MM.1S (cell line): ENCODE measurements at regions not wholly inside any gene's neighbourhood (a gene's known extent, or its start where the extent isn't known, plus 50 kb on each side); places are given as distances from the start of the nearest gene placed in this dataset.

Experiments
- EZH2 ChIP-seq: fragments of 300-600 bp; sonication (generic); optimal IDR thresholded peaks from 2 replicates; pipeline ENCODE3; 2017; ENCODE audit warnings: low read depth, mild to moderate bottlenecking, antibody characterized with exemption, low read length, mixed read lengths
- EZH2phosphoT487 ChIP-seq: fragments of 300-600 bp; sonication (generic); IDR thresholded peaks from 2 replicates; pipeline ENCODE4 v1.6.1; 2018; ENCODE audit warnings: antibody characterized with exemption, low read length
- TF ChIP-seq, protein P1 (sequence below): fragments of 300-600 bp; sonication (generic); IDR thresholded peaks from 2 replicates; pipeline ENCODE4 v1.5.1; 2016; ENCODE audit warnings: antibody characterized with exemption, low read length, mixed read lengths

- TF ChIP-seq, protein P1, sequence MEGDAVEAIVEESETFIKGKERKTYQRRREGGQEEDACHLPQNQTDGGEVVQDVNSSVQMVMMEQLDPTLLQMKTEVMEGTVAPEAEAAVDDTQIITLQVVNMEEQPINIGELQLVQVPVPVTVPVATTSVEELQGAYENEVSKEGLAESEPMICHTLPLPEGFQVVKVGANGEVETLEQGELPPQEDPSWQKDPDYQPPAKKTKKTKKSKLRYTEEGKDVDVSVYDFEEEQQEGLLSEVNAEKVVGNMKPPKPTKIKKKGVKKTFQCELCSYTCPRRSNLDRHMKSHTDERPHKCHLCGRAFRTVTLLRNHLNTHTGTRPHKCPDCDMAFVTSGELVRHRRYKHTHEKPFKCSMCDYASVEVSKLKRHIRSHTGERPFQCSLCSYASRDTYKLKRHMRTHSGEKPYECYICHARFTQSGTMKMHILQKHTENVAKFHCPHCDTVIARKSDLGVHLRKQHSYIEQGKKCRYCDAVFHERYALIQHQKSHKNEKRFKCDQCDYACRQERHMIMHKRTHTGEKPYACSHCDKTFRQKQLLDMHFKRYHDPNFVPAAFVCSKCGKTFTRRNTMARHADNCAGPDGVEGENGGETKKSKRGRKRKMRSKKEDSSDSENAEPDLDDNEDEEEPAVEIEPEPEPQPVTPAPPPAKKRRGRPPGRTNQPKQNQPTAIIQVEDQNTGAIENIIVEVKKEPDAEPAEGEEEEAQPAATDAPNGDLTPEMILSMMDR: no peak
- TF ChIP-seq EZH2 (no peak), EZH2phosphoT487 (no peak)
Measured at GRCh38 chr13:106802917-106803316, 235.0 kb upstream of the ARGLU1 start.
